PC-9 (cell line): ENCODE measurements at regions not wholly inside any gene's neighbourhood (a gene's known extent, or its start where the extent isn't known, plus 50 kb on each side); places are given as distances from the start of the nearest gene placed in this dataset.

ENCODE experiments used
- BruUV-seq: library from RNA; stranded (reverse); fragments of 400-500 nt; replicated peaks from 2 replicates; lab custom pipeline; 2021; lab: Mats Ljungman, UMichigan
- CTCF ChIA-PET: fragments of 300-600 bp; sonication (Branson Sonifier 250); formaldehyde crosslinking; loops from one replicate; lab custom pipeline; 2022; ENCODE audit warnings: antibody characterized with exemption; lab: Charles Lee
- POLR2A ChIA-PET: fragments of 300-600 bp; sonication (Branson Sonifier 250); formaldehyde crosslinking; loops from one replicate; lab custom pipeline; 2022; ENCODE audit warnings: antibody characterized with exemption; ENCODE audit not compliant: unreplicated experiment; lab: Charles Lee
- DNase-seq, 2 experiments: peaks; one replicate each; pipeline versions ENCODE4 v3.0.0 to v3.0.0-alpha.2; 2015 to 2022; ENCODE audit warnings: mixed read lengths in 1 of 2
- H2AFZ ChIP-seq: fragments of 200-600 bp; sonication (generic); 2 replicates; pipeline ENCODE4 v1.8.1; 2017; ENCODE audit warnings: antibody characterized with exemption
- H3F3A ChIP-seq: fragments of 200-600 bp; sonication (generic); 2 replicates; pipeline ENCODE4 v1.8.1; 2017; ENCODE audit warnings: antibody characterized with exemption, mild to moderate bottlenecking, low read depth; ENCODE audit not compliant: insufficient read depth
- H3K27ac ChIP-seq: fragments of 200-600 bp; sonication (generic); 2 replicates; pipeline ENCODE4 v1.6.1; 2016; ENCODE audit warnings: mixed run types
- H3K27me3 ChIP-seq: fragments of 200-600 bp; sonication (generic); 2 replicates; pipeline ENCODE4 v1.6.1; 2016; ENCODE audit warnings: low read depth, mixed run types; ENCODE audit not compliant: insufficient read depth
- H3K36me3 ChIP-seq: fragments of 200-600 bp; sonication (generic); 2 replicates; pipeline ENCODE4 v1.6.1; 2016; ENCODE audit warnings: low read depth, mixed run types
- H3K4me1 ChIP-seq: fragments of 200-600 bp; sonication (generic); replicated peaks from 2 replicates; pipeline ENCODE4 v1.6.1; 2016; ENCODE audit warnings: mixed run types; ENCODE audit not compliant: insufficient read depth
- H3K4me2 ChIP-seq: fragments of 200-600 bp; sonication (generic); 2 replicates; pipeline ENCODE4 v1.6.1; 2017; ENCODE audit warnings: mixed run types
- H3K4me3 ChIP-seq: fragments of 200-600 bp; sonication (generic); 2 replicates; pipeline ENCODE4 v1.6.1; 2016; ENCODE audit warnings: mixed run types
- H3K79me2 ChIP-seq: fragments of 200-600 bp; sonication (generic); 2 replicates; pipeline ENCODE4 v1.6.1; 2017; ENCODE audit warnings: low read depth, mixed run types
- H3K9me2 ChIP-seq: fragments of 200-600 bp; sonication (generic); 2 replicates; pipeline ENCODE4 v1.8.1; 2017; ENCODE audit warnings: mild to moderate bottlenecking; ENCODE audit not compliant: insufficient read depth
- H3K9me3 ChIP-seq: fragments of 200-600 bp; sonication (generic); 2 replicates; pipeline ENCODE4 v1.8.1; 2016; ENCODE audit warnings: low read depth; ENCODE audit not compliant: insufficient read depth
- H4K20me1 ChIP-seq: fragments of 200-600 bp; sonication (generic); 2 replicates; pipeline ENCODE4 v1.8.1; 2017; ENCODE audit not compliant: insufficient read depth
- CTCF ChIP-seq: fragments of 200-600 bp; sonication (generic); conservative IDR thresholded peaks from 2 replicates; pipeline ENCODE4 v1.6.1; 2017; ENCODE audit warnings: mixed run types, antibody characterized with exemption, mild to moderate bottlenecking, moderate library complexity
- EZH2 ChIP-seq: fragments of 200-600 bp; sonication (generic); IDR thresholded peaks from 2 replicates; pipeline ENCODE4 v1.8.0; 2017; ENCODE audit warnings: antibody characterized with exemption, low read depth
- intact Hi-C: fragments of 100-400 bp; cut with micrococcal nuclease; formaldehyde crosslinking; loops from one replicate; pipeline ENCODE4 v1.10.0; 2022; ENCODE audit not compliant: unreplicated experiment

- no peak for DNase-seq
- no TSS peak for BruUV-seq
- Histone ChIP-seq H3K79me2 (no peaks in the 10 kb centered on the region), H3K9me2 (no peaks in the 10 kb centered on the region), H2AFZ (no peak overlapping the region), H3K36me3 (no peaks in the 10 kb centered on the region), H3K4me3 (no peak overlapping the region), H3F3A (peaks cover 16% of the 10 kb centered on the region; the same call in 1 of the 2 replicates), H3K27ac (no peak overlapping the region), H3K4me1 (peaks cover 10% of the 10 kb centered on the region), H3K4me2 (no peak overlapping the region), H3K27me3 (no peaks in the 10 kb centered on the region), H4K20me1 (no peaks in the 10 kb centered on the region), H3K9me3 (no peaks in the 10 kb centered on the region)
- CTCF ChIA-PET: no interaction called here
- intact Hi-C loops: no loop called here
- POLR2A ChIA-PET: interaction anchor here (0.6 kb wide), 1 partner anchor 10 kb away, joined by 3 read pairs; no protein-coding TSS in a partner anchor
- TF ChIP-seq EZH2 (no peak), CTCF (no peak)
These were observed 145.5 kb upstream of the AGAP1 start for GRCh38 chr2:235348329-235348728.

GRCh38 chr2:235350234-235350633 is 143.6 kb upstream of the AGAP1 start:
- Histone ChIP-seq H3K9me2 (no peaks in the 10 kb centered on the region), H3K4me2 (no peak overlapping the region), H3K9me3 (no peaks in the 10 kb centered on the region), H3F3A (peaks cover 9% of the 10 kb centered on the region; the same call in 1 of the 2 replicates), H3K27me3 (no peaks in the 10 kb centered on the region), H3K79me2 (no peaks in the 10 kb centered on the region), H3K36me3 (no peaks in the 10 kb centered on the region), H3K27ac (no peak overlapping the region), H3K4me3 (no peak overlapping the region), H3K4me1 (peaks cover 10% of the 10 kb centered on the region), H2AFZ (no peak overlapping the region), H4K20me1 (no peaks in the 10 kb centered on the region)
- no TSS peak for BruUV-seq
- ChIA-PET POLR2A (no interaction called here), CTCF (no interaction called here)
- DNase-seq: no peak
- TF ChIP-seq CTCF: no peak
- no peak for TF ChIP-seq EZH2
- intact Hi-C loops: no loop called here

- Histone ChIP-seq H3K9me2 (no peaks in the 10 kb centered on the region), H3K4me2 (no peak overlapping the region), H3K4me1 (peaks cover 5% of the 10 kb centered on the region), H3K4me3 (no peak overlapping the region), H3K27ac (no peak overlapping the region), H4K20me1 (no peaks in the 10 kb centered on the region), H2AFZ (no peak overlapping the region), H3K9me3 (no peaks in the 10 kb centered on the region), H3K79me2 (no peaks in the 10 kb centered on the region), H3K27me3 (no peaks in the 10 kb centered on the region), H3K36me3 (no peaks in the 10 kb centered on the region), H3F3A (no peaks in the 10 kb centered on the region)
- ChIA-PET POLR2A (no interaction called here), CTCF (no interaction called here)
- no TSS peak for BruUV-seq
- DNase-seq: no peak
- no peak for TF ChIP-seq CTCF
- no peak for TF ChIP-seq EZH2
- intact Hi-C loops: no loop called here
These were observed 141.3 kb upstream of the AGAP1 start for GRCh38 chr2:235352541-235352940.
